ENCODE measurements at regions not wholly inside any gene's neighbourhood (a gene's known extent, or its start where the extent isn't known, plus 50 kb on each side); places are given as distances from the start of the nearest gene placed in this dataset.

DNA sequence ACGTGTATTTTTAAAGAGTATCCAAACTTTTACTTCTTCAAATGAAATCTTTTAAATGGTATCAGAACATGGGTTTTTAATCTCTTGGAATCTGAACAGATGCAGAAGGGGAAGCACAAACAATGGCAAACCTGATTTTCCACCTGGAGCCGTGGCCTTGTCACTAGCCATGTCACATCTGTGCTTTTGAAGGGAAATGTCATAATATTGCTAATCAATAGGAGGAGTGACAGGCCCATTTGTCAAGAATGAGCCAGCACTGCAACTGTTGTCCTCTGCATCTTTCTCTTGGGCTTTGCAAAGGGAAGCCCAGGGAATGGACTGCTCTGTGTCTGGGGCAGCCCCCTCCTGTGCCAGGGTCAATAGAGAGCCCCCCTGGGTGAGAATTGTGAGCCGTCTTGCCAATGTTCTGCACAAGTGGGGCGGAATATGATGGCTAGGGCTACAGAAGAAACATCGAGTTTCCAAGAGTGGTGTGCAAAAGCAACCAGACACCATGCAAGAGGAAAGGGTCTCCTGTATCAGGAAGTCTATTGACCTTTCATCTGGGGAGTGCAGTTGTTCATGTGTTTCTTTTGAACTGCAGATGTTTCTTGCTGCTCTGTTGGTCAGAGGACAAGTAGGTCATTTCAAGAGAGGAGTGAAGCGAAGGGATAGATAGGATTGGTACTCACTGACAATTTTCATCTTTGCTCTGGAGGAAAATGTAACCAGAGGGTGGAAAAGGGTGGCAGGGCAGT lies 181.8 kb upstream of the NPVF start:
- no peaks in the 10 kb centered on the region for H3K36me3 ChIP-seq (replicated peaks; ENCODE audit: control insufficient read depth, insufficient read depth, low read length)
- H3K4me3 ChIP-seq (ENCODE audit: insufficient read depth, low read depth, low read length), result no peak overlapping the region
- DNase-seq, result no peak
- H3K27me3 ChIP-seq (ENCODE audit: control insufficient read depth, insufficient read depth, low read length), result no peaks in the 10 kb centered on the region

DNA sequence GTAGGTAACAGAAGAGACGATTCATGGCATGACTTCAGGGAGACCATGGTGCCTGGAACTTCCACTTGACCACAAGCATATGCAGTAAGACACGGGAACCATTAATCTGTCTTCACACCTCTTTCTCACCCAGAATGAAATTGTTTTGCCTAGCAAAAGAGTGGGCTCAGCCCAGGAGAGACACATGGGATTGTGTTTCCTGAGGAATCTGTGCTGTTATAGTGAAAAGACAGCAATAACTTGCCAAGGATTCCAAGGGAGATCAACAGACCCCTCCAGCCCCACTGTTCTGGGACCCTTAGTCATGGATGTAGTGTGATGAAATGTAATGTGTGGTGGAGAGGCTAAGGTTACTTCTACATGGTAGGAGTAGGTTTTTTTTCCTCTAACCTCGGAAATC lies 192.5 kb upstream of the NPVF start:
- H3K36me3 ChIP-seq (replicated peaks; ENCODE audit: control insufficient read depth, insufficient read depth, low read length), result no peaks in the 10 kb centered on the region
- no peaks in the 10 kb centered on the region for H3K27me3 ChIP-seq (ENCODE audit: control insufficient read depth, insufficient read depth, low read length)
- DNase-seq, result no peak
- no peak overlapping the region for H3K4me3 ChIP-seq (ENCODE audit: insufficient read depth, low read depth, low read length)

DNA sequence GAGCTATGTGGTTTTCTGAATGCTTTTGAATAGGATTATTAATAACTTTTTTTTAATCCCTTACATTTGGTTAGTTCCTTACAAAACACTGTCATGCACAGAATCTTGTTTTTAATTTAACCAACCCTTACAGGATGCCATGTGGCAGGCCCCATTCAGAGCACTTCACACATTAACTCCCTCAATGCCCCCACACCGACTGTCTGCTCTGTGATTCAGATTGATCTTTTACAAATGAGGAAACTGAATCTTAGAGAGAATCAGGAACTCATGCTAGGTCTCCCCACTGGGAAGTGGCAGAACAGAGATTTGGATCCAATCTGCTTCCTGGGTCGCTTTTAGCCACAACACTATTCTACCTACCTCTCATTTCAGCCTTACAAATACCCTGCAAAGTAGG lies 195.8 kb upstream of the NPVF start:
- no peaks in the 10 kb centered on the region for H3K36me3 ChIP-seq (replicated peaks; ENCODE audit: control insufficient read depth, insufficient read depth, low read length)
- H3K27me3 ChIP-seq (ENCODE audit: control insufficient read depth, insufficient read depth, low read length), result no peaks in the 10 kb centered on the region
- H3K4me3 ChIP-seq (ENCODE audit: insufficient read depth, low read depth, low read length), result no peak overlapping the region
- DNase-seq, result peak; percentile 6

DNA sequence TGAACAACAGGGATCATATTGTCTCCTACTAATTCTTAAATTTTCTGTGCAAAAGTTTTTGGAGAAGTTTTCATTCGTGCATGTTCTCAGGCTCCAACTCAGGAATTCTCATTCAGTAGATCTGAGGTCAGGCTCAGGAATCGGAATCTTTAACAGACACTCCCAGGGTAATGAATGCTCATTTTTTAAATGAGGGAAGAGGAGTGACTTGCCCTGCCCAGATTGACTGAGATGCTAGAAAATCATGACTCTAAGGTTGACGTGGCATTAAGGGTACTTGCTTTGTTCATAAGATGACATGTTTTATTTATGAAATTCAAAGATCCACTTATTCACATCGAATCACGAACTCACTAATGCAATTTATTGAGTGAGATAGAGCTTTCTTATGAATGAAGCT lies 196.6 kb upstream of the NPVF start:
- Histone ChIP-seq H3K36me3 (replicated peaks; ENCODE audit: control insufficient read depth, insufficient read depth, low read length) (no peaks in the 10 kb centered on the region), H3K4me3 (ENCODE audit: insufficient read depth, low read depth, low read length) (no peak overlapping the region), H3K27me3 (ENCODE audit: control insufficient read depth, insufficient read depth, low read length) (no peaks in the 10 kb centered on the region)
- no peak for DNase-seq

DNA sequence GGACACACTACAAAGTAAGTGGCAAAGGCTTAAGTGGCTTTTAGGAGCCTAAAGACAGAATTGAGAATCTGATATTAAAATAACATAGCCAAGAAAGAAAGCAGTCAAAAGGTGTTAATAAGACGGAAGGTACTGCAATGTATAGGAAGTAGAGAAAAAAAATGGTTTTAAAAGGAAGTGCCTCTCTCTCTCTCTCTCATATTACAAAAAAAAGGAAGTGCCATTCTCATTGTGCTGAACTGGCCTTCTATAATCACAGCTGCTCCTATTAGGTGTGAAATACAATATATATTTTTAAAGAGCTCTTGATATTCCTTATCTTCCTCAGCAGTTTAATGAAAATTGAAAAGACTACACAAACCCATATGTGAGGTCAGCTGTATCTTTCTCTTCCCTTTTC lies 199.4 kb upstream of the NPVF start:
- Histone ChIP-seq H3K4me3 (ENCODE audit: insufficient read depth, low read depth, low read length) (no peak overlapping the region), H3K27me3 (ENCODE audit: control insufficient read depth, insufficient read depth, low read length) (no peaks in the 10 kb centered on the region), H3K36me3 (replicated peaks; ENCODE audit: control insufficient read depth, insufficient read depth, low read length) (no peaks in the 10 kb centered on the region)
- DNase-seq, result no peak

DNA sequence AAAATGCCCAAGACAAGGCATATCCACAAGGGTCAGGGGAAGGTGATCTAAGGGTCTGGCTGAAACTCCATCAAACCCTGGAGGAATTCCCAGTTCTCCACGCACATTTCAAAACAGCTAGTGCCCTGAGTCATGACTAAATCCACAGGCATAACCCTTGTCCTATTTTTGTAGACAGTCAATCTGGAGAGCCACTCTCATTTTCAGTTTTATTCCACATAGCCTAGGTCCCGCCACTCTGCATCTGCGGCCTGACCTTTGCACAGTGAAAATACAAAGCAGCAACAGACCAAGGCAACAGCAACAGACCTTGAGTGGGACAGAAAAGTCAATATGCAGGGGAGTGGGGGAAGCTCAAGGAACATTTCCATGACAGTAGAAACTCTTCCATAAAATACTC lies 201.4 kb upstream of the NPVF start:
- no peak for DNase-seq
- Histone ChIP-seq H3K36me3 (replicated peaks; ENCODE audit: control insufficient read depth, insufficient read depth, low read length) (no peaks in the 10 kb centered on the region), H3K27me3 (ENCODE audit: control insufficient read depth, insufficient read depth, low read length) (no peaks in the 10 kb centered on the region), H3K4me3 (ENCODE audit: insufficient read depth, low read depth, low read length) (no peak overlapping the region)

DNA sequence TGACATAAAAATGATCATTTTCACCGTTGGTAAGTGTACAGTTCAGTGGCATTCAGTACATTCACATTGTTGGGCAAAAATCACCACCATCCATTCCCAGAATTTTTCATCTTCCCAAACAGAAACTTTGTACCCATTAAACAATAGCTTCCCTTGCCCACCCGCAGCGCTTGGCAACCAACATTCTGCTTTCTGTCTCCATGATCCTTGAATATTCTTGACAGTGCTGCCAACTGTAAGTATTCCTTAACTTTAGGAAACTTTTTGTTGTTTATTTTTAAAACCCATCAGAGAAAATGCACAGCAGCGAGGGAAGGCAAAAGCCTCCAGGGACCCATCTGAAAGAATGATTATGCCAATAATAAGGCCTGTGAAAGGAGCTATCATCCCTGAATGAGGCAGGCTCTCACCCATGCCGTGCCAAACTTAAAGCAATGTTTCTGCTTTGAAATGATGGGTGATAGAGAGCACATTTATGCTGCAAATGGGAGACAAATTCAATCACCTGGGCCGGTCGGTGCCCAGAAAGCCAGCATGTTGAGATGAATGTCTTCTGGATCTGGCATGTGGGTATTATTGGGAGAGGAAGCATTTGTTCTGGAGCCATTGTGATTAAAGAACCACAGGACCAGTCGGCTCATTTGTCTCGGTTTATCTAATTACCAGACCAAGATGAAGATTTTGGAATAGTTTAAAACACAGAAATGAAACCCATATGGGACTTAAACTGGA lies 202.1 kb upstream of the NPVF start:
- no peaks in the 10 kb centered on the region for H3K27me3 ChIP-seq (ENCODE audit: control insufficient read depth, insufficient read depth, low read length)
- no peak for DNase-seq
- no peaks in the 10 kb centered on the region for H3K36me3 ChIP-seq (replicated peaks; ENCODE audit: control insufficient read depth, insufficient read depth, low read length)
- H3K4me3 ChIP-seq (ENCODE audit: insufficient read depth, low read depth, low read length), result no peak overlapping the region

DNA sequence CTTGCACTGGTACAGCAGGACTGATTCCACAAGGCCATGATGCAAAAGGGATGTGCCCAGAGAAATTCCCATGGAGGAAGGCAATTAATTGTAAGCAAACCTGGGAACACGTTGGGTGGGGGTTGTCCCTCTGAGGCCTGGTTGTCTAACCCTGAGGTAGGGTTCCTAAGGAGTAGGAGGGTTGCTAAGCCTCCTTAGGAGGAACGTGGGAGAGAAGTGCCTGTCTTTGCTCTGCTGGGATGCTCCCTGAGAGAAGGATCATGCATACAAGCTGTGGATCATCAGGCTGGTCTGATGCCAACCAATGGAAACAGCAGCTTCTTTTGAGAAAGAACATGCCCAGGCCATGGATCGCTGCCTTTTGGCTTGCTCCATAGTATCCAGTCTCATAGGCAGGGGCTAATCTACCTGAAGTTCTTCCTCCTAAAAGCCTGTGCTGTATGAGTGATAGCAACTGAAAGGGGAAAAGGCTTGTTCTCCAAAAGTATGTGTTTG lies 203.7 kb upstream of the NPVF start:
- Histone ChIP-seq H3K27me3 (ENCODE audit: control insufficient read depth, insufficient read depth, low read length) (no peaks in the 10 kb centered on the region), H3K4me3 (ENCODE audit: insufficient read depth, low read depth, low read length) (no peak overlapping the region), H3K36me3 (replicated peaks; ENCODE audit: control insufficient read depth, insufficient read depth, low read length) (no peaks in the 10 kb centered on the region)
- no peak for DNase-seq

DNA sequence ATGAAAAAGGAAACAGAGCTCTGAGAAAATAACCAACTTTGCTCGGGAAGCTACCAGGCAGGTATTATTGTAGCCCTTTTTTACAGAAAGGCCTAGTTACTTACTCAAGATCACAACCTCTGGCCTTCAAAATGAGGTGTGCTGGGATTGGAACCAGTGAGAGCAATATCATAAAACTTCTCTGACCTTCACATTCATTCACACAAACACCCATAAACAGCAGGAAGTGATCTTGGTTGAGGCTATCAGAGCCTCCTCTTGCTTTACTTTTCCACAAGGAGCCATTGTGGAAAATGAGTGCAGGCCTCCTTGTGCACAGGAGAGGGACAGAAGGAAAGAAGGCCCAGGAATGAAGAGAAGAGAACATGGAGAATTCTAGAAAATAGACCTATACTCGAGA lies 204.5 kb upstream of the NPVF start:
- DNase-seq, result no peak
- H3K36me3 ChIP-seq (replicated peaks; ENCODE audit: control insufficient read depth, insufficient read depth, low read length), result no peaks in the 10 kb centered on the region
- H3K27me3 ChIP-seq (ENCODE audit: control insufficient read depth, insufficient read depth, low read length), result no peaks in the 10 kb centered on the region
- no peak overlapping the region for H3K4me3 ChIP-seq (ENCODE audit: insufficient read depth, low read depth, low read length)

DNA sequence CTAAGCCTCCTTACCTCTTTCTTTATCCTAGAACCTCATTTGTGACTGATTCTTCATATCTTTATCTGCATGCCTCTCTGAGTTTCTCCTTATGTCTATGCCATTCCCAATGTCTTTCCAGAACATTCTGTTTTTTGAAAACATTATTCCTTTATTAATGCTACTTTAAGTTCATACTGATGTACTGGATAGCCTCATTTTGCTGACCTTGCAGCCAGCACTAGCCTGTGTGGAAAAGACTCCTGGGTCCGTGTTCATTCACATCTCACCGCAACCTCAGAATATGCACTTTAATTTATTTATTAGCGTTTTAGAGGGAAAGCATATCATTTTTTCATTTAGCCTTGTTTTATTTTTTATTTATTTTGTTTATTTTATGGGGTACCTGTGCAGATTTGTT lies 208.1 kb upstream of the NPVF start:
- Histone ChIP-seq H3K27me3 (ENCODE audit: control insufficient read depth, insufficient read depth, low read length) (no peaks in the 10 kb centered on the region), H3K4me3 (ENCODE audit: insufficient read depth, low read depth, low read length) (no peak overlapping the region), H3K36me3 (replicated peaks; ENCODE audit: control insufficient read depth, insufficient read depth, low read length) (no peaks in the 10 kb centered on the region)
- DNase-seq, result no peak

DNA sequence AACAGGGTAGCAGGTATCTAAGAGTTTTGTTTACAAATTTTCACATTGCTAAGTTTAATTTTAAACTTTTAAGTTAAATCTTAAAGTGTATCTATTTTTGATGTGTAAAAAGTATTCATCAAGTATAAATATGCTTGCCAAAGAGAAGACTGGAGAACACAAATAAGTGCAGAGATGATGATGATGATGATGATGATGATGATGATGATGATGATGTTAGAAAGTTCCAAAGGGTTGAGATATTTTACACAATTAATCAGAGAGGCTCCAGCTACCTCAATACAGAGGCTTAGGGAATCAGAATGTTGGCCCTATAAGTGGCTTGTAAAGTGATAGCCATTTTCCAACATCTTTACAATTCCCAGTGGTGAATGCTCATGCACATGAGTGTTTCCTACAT lies 209.0 kb upstream of the NPVF start:
- no peaks in the 10 kb centered on the region for H3K27me3 ChIP-seq (ENCODE audit: control insufficient read depth, insufficient read depth, low read length)
- no peaks in the 10 kb centered on the region for H3K36me3 ChIP-seq (replicated peaks; ENCODE audit: control insufficient read depth, insufficient read depth, low read length)
- no peak for DNase-seq
- H3K4me3 ChIP-seq (ENCODE audit: insufficient read depth, low read depth, low read length), result no peak overlapping the region

DNA sequence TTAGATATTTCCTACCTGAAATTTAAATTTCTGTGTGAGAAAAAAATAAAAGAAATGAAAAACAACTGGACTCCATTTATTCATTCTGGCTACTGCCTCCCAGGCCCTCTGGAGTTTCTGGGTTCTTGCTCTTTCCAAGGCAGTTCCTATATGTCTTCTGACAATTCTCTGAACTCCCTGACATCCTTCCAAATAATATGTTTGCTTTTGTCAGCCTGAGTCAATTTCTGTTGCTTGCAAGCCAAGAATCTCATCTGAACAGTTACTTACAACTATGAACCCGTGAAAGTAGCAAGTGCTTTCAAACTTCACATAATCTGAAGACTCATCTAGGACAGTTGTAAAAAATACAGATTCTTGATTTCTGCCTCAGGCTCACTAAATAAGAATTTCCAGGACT lies 216.7 kb upstream of the NPVF start:
- DNase-seq, result no peak
- H3K27me3 ChIP-seq (ENCODE audit: control insufficient read depth, insufficient read depth, low read length), result no peaks in the 10 kb centered on the region
- H3K4me3 ChIP-seq (ENCODE audit: insufficient read depth, low read depth, low read length), result no peak overlapping the region
- no peaks in the 10 kb centered on the region for H3K36me3 ChIP-seq (replicated peaks; ENCODE audit: control insufficient read depth, insufficient read depth, low read length)

DNA sequence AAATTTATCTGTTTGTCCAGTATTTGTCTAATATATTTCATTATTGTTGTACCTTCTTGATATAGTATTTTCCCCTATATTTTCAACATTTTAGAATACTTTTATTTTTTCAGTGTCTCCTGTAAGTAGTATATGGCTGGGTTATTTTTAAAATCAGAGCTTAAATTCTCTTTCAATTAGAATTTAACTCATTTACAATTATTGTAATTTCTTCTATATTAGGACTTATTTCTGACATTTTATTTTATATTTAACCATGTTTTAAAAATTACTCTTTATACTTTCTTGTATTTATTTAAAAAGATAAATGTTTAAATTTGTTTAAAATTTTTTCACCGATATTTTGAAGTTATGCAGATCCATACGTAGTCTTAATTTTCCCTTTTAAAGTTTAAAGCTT lies 220.0 kb upstream of the NPVF start:
- DNase-seq, result no peak
- H3K4me3 ChIP-seq (ENCODE audit: insufficient read depth, low read depth, low read length), result no peak overlapping the region
- no peaks in the 10 kb centered on the region for H3K36me3 ChIP-seq (replicated peaks; ENCODE audit: control insufficient read depth, insufficient read depth, low read length)
- H3K27me3 ChIP-seq (ENCODE audit: control insufficient read depth, insufficient read depth, low read length), result no peaks in the 10 kb centered on the region

DNA sequence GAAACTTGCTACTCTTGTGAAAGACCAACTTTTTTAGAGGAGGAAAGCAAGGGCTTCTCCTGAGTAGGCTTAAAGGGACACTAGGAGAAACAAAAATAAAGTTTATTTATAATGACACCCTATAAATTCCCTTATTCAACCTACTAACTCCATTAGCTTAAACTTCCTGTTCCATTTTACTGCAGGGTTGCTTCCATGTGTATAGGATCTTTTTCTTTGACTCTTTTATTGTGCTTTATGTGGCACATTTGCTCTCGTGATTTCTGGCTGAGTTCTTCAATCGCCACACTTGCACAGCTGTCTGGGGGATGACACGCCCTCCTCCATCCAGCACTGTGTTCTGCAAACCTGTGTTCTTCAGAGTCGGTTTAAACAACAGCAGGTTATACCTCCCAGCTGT lies 225.7 kb upstream of the NPVF start:
- no peak overlapping the region for H3K4me3 ChIP-seq (ENCODE audit: insufficient read depth, low read depth, low read length)
- DNase-seq, result no peak
- H3K36me3 ChIP-seq (replicated peaks; ENCODE audit: control insufficient read depth, insufficient read depth, low read length), result no peaks in the 10 kb centered on the region
- no peaks in the 10 kb centered on the region for H3K27me3 ChIP-seq (ENCODE audit: control insufficient read depth, insufficient read depth, low read length)

DNA sequence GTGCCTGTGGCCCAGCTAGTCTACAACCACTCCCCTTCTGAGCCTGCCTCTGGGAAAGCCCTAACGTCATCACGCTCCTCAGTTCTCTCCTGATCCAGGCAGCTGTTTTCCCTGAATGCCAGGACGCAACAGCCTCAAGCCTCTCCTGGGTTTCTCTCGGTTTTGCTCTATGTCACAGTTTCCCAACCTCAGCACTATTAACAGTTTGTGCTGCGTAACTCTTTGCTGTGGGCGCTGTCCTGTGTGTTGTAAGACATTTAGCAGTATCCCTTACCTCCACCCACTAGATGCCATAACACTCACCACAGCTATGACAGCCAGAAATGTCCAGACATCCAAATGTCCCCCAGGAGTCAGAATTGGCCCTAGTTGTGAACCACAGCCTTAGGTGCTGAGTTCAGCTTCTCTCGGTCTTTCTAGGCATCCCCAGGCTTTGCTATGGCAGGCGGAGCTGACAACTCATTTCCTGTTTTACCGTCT lies 226.3 kb upstream of the NPVF start:
- Histone ChIP-seq H3K27me3 (ENCODE audit: control insufficient read depth, insufficient read depth, low read length) (no peaks in the 10 kb centered on the region), H3K4me3 (ENCODE audit: insufficient read depth, low read depth, low read length) (no peak overlapping the region), H3K36me3 (replicated peaks; ENCODE audit: control insufficient read depth, insufficient read depth, low read length) (no peaks in the 10 kb centered on the region)
- DNase-seq, result no peak
